Thymus (tissue), 11 donors: ENCODE measurements at regions not wholly inside any gene's neighbourhood (a gene's known extent, or its start where the extent isn't known, plus 50 kb on each side); places are given as distances from the start of the nearest gene placed in this dataset.
"Not testable (repeated sequence)": the region's sequence is repeated elsewhere in the genome, so short reads cannot be mapped to it uniquely, and the experiment has no call there.

Source experiments
- DNase-seq, 9 donors: peaks; one replicate each; pipeline ENCODE4 v3.0.0-alpha.2; 2013; ENCODE audit warnings: low spot score in 9 of 9, low read depth in 6 of 9, missing footprints in 1 of 9
- H3K27ac ChIP-seq, 2 donors: one replicate each; pipeline ENCODE4 v1.5.1; 2013; ENCODE audit warnings: control low read depth in 1 of 2, low read depth in 1 of 2, low read length in 1 of 2, mild to moderate bottlenecking in 1 of 2, moderate library complexity in 1 of 2
- H3K27me3 ChIP-seq, 2 donors: one replicate each; pipeline ENCODE4 v1.5.1; 2013; ENCODE audit warnings: low read length in 1 of 2; ENCODE audit not compliant: control insufficient read depth in 2 of 2, insufficient read depth in 1 of 2
- H3K36me3 ChIP-seq, 2 donors: one replicate each; pipeline ENCODE4 v1.5.1; 2013; ENCODE audit warnings: low read length in 1 of 2, mild to moderate bottlenecking in 1 of 2, moderate library complexity in 1 of 2; ENCODE audit not compliant: control insufficient read depth in 2 of 2, insufficient read depth in 2 of 2
- H3K4me1 ChIP-seq, 2 donors: one replicate each; pipeline ENCODE4 v1.5.1; 2013; ENCODE audit warnings: low read length in 2 of 2; ENCODE audit not compliant: control insufficient read depth in 2 of 2, insufficient read depth in 2 of 2
- H3K4me3 ChIP-seq, 2 donors: one replicate each; pipeline ENCODE4 v1.5.1; 2013; ENCODE audit warnings: low read length in 2 of 2, control low read depth in 1 of 2, mild to moderate bottlenecking in 1 of 2
- H3K9me3 ChIP-seq, 2 donors: one replicate each; pipeline ENCODE4 v1.5.1; 2013; ENCODE audit warnings: low read length in 1 of 2, mild to moderate bottlenecking in 1 of 2; ENCODE audit not compliant: control insufficient read depth in 2 of 2, insufficient read depth in 1 of 2
- WGBS: extraction: QIAGEN DNeasy Blood & Tissue Kit; methylation state at CpG from one replicate; pipeline ENCODE4 v1.1.7; 2013; 5-methylcytosine and 5-hydroxymethylcytosine counted together
- donor health status: healthy.

DNA sequence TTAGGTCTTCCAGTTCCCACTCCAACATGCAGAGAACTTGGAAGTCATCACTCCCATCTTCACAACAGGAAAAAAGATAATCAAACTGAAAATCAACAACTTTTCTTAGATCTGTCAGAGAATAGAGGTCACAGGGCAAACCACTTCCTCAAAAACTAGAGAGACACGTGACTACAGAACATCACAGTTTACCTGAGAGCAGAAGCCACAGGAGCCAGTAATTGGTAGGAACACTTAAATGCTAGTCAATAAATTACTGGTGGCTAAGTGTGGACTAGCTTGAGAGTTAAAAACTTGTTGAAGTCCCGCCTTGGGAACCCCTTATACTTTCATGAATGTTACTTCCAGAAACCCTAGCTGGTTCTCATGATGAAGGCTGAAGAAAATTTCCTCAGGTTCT lies 81.1 kb downstream of the THSD1 start:
- 47% methylated on average over 2 of the region's 2 CpGs for whole genome bisulfite sequencing
- not testable (repeated sequence) for H3K4me1 ChIP-seq, H3K4me3 ChIP-seq, H3K9me3 ChIP-seq, H3K36me3 ChIP-seq, H3K27ac ChIP-seq, H3K27me3 ChIP-seq
- peak in 1 of 9 donors; percentile 8 for DNase-seq

GRCh38 chr13:52319876-52320275 lies 86.1 kb downstream of the THSD1 start:
- H3K4me1 ChIP-seq: no peaks in the 10 kb centered on the region
- H3K36me3 ChIP-seq: no peaks in the 10 kb centered on the region
- no peaks in the 10 kb centered on the region for H3K9me3 ChIP-seq
- H3K4me3 ChIP-seq: no peak overlapping the region
- DNase-seq: no peak
- no peak overlapping the region for H3K27ac ChIP-seq
- WGBS: 90% methylated on average over 2 of the region's 2 CpGs
- no peaks in the 10 kb centered on the region for H3K27me3 ChIP-seq

GRCh38 chr13:52309833-52310232 lies 96.1 kb downstream of the THSD1 start:
- not testable (repeated sequence) for H3K36me3 ChIP-seq, H3K9me3 ChIP-seq, H3K4me3 ChIP-seq, H3K27ac ChIP-seq, DNase-seq, H3K27me3 ChIP-seq, H3K4me1 ChIP-seq
- WGBS: 87% methylated on average over 6 of the region's 6 CpGs

- not testable (repeated sequence) for H3K4me3 ChIP-seq, H3K27ac ChIP-seq, H3K36me3 ChIP-seq, H3K9me3 ChIP-seq, H3K27me3 ChIP-seq, DNase-seq, H3K4me1 ChIP-seq
- no CpG with 5 or more reads among the region's 1 CpG for WGBS
These were observed 99.6 kb downstream of the THSD1 start for GRCh38 chr13:52306336-52306735.

DNA sequence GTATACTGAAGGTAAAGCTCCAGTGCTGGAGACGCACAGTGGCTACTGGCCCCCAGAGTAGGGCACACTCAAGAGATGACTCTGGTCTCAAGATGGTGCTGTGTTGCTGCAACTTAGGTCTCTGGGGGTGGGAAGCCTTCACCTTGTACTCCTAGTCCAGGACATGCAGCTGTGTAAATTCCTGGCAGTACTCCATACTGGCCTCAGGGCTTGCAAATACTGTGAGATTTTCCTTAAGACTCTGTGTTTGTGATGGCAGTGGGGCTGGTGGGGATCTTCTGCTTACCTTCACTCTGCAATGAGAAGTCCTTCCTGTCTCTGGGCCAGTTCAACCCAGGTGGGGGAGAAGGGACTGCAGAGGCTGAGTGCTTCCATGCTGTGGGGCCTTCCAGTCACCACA lies 102.9 kb downstream of the THSD1 start:
- not testable (repeated sequence) for DNase-seq
- 98% methylated on average over 1 of the region's 1 CpG for WGBS

DNA sequence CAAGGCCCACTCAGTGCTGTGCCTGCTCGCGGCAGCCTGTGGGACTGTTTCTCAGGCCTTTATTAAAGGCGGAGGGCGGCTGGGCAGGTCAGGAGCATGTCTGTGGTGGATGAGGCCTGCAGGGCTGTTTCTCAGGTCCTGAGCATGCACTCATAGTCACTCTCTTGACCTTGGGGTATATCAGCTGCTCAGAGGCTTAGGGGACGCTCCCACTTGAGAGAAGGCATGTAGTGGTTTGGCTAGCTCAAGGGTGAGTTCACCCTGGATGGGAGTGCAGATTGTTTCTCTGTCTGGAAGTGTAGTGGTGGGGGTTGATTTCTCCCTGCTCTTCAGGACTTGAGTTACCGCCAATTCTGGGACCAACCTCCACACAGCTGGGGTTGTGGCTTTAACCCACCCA lies 103.3 kb downstream of the THSD1 start:
- H3K4me1 ChIP-seq, H3K36me3 ChIP-seq, H3K27ac ChIP-seq, H3K4me3 ChIP-seq, H3K27me3 ChIP-seq, DNase-seq, H3K9me3 ChIP-seq: not testable (repeated sequence)
- 100% methylated on average over 1 of the region's 6 CpGs for WGBS

More for the DNA sequence above, 102.9 kb downstream of the THSD1 start:
- not testable (repeated sequence) for H3K36me3 ChIP-seq, H3K9me3 ChIP-seq, H3K27ac ChIP-seq, H3K4me3 ChIP-seq, H3K4me1 ChIP-seq, H3K27me3 ChIP-seq

DNA sequence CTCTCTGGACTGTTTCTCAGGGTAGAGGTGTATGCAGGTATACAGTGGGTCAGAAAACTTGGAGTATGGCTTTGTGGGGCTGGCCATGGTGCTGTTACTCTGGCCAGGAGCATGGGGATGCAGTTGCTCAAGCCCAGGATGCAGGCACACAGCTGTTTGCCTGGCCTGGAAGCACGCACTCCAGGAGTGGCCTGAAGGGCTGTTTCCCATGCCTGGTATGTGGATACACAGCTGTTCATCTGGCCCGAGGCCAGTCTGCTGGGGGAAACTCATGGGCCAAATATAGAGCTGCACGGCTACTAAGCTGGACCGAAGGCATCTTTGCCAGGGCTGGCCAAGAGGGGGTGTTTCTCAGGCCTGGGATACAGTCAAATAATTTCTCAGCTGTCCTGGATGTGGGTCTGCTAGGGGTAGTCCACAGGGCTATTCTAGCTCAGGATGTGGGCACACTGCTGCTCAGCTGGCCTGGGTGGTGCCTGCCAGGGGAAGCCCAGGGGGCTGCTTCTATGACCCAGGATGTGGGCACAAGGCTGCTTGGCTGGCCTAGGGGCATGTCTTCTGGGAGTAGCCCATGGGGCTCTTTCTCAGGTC lies 104.1 kb downstream of the THSD1 start:
- not testable (repeated sequence) for H3K4me1 ChIP-seq, DNase-seq, H3K27me3 ChIP-seq, H3K4me3 ChIP-seq, H3K9me3 ChIP-seq, H3K36me3 ChIP-seq, H3K27ac ChIP-seq
- WGBS: over 99% methylated on average over 4 of the region's 4 CpGs

- not testable (repeated sequence) for H3K27me3 ChIP-seq, DNase-seq, H3K9me3 ChIP-seq, H3K27ac ChIP-seq, H3K36me3 ChIP-seq, H3K4me3 ChIP-seq, H3K4me1 ChIP-seq
- 89% methylated on average over 5 of the region's 5 CpGs for whole genome bisulfite sequencing
These were observed 107.8 kb downstream of the THSD1 start for GRCh38 chr13:52298079-52298661.

DNA sequence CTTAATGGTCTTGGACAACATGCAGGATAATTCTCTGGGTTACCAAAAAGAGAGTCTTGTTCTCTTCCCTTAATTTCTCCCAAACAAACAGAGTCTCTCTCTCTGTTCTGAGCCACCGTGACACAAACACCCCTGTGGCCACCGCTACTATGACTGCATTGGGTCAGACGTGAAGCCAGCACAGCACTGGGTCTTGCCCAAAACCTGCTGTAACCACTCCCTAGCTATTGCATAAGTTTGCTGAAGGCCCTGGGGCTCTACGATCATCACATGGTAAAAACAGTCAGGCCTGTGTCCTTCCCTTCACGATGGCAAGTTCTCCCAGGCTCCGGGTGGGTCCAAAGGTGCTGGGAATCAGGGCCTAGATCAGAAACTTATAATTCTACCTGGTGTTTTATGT lies 117.1 kb downstream of the THSD1 start:
- H3K4me3 ChIP-seq, H3K36me3 ChIP-seq, DNase-seq, H3K27me3 ChIP-seq, H3K4me1 ChIP-seq, H3K27ac ChIP-seq, H3K9me3 ChIP-seq: not testable (repeated sequence)
- 100% methylated on average over 2 of the region's 6 CpGs for WGBS

- WGBS: 96% methylated on average over 2 of the region's 2 CpGs
- H3K27me3 ChIP-seq, H3K36me3 ChIP-seq, H3K4me3 ChIP-seq, DNase-seq, H3K27ac ChIP-seq, H3K9me3 ChIP-seq, H3K4me1 ChIP-seq: not testable (repeated sequence)
These were observed 122.0 kb upstream of the NEK3 start for GRCh38 chr13:52281387-52281786.
